Suprapubic skin (tissue), 3 donors: ENCODE measurements at regions not wholly inside any gene's neighbourhood (a gene's known extent, or its start where the extent isn't known, plus 50 kb on each side); places are given as distances from the start of the nearest gene placed in this dataset.
"Not testable (repeated sequence)": the region's sequence is repeated elsewhere in the genome, so short reads cannot be mapped to it uniquely, and the experiment has no call there.

Experiments used
- CTCF ChIP-seq, 2 donors: fragments of 200-600 bp in 1 of 2; fragments of 450-650 bp in 1 of 2; sonication (generic) in 1 of 2; IDR thresholded peaks; one replicate each; pipeline ENCODE4 v1.5.1; 2016 to 2019; ENCODE audit warnings: antibody characterized with exemption in 2 of 2, mild to moderate bottlenecking in 1 of 2, moderate library complexity in 1 of 2
- POLR2A ChIP-seq, 2 donors: fragments of 450-650 bp; IDR thresholded peaks; one replicate each; pipeline ENCODE4 v1.6.1; 2017; ENCODE audit warnings: antibody characterized with exemption in 2 of 2, mild to moderate bottlenecking in 2 of 2, moderate library complexity in 2 of 2

GRCh38 chr14:35947983-35948382, 121.8 kb downstream of the BRMS1L start:
- TF ChIP-seq CTCF, POLR2A (IDR thresholded peaks at IDR 0.05): not testable (repeated sequence)
